Endothelial cell (in vitro differentiated cells): ENCODE measurements at regions not wholly inside any gene's neighbourhood (a gene's known extent, or its start where the extent isn't known, plus 50 kb on each side); places are given as distances from the start of the nearest gene placed in this dataset.

Experiments used
- DNase-seq: peaks from one replicate; pipeline ENCODE4 v3.0.0; 2021; ENCODE audit warnings: low spot score
- H3K27ac Mint-ChIP-seq: one replicate; pipeline ENCODE4 v1.8.0; 2021; ENCODE audit warnings: mixed read lengths, inconsistent platforms; ENCODE audit not compliant: unreplicated experiment
- H3K27me3 Mint-ChIP-seq: one replicate; pipeline ENCODE4 v1.8.0; 2021; ENCODE audit warnings: mild to moderate bottlenecking, moderate library complexity, mixed read lengths, inconsistent platforms; ENCODE audit not compliant: unreplicated experiment
- H3K36me3 Mint-ChIP-seq: one replicate; pipeline ENCODE4 v1.8.0; 2021; ENCODE audit warnings: mild to moderate bottlenecking, low read depth, mixed read lengths, inconsistent platforms; ENCODE audit not compliant: unreplicated experiment
- H3K4me1 Mint-ChIP-seq: one replicate; pipeline ENCODE4 v1.8.0; 2021; ENCODE audit warnings: mild to moderate bottlenecking, mixed read lengths, inconsistent platforms; ENCODE audit not compliant: unreplicated experiment
- H3K4me3 Mint-ChIP-seq: one replicate; pipeline ENCODE4 v1.8.0; 2021; ENCODE audit warnings: mild to moderate bottlenecking, mixed read lengths, inconsistent platforms; ENCODE audit not compliant: unreplicated experiment
- H3K9me3 Mint-ChIP-seq: one replicate; pipeline ENCODE4 v1.8.0; 2021; ENCODE audit warnings: mixed read lengths, inconsistent platforms; ENCODE audit not compliant: unreplicated experiment
- TF ChIP-seq, protein P1 (sequence below): fragments of 200-600 bp; sonication (generic); IDR thresholded peaks from one replicate; pipeline ENCODE4 v1.5.0; 2021; ENCODE audit warnings: antibody characterized with exemption; ENCODE audit not compliant: unreplicated experiment

DNA sequence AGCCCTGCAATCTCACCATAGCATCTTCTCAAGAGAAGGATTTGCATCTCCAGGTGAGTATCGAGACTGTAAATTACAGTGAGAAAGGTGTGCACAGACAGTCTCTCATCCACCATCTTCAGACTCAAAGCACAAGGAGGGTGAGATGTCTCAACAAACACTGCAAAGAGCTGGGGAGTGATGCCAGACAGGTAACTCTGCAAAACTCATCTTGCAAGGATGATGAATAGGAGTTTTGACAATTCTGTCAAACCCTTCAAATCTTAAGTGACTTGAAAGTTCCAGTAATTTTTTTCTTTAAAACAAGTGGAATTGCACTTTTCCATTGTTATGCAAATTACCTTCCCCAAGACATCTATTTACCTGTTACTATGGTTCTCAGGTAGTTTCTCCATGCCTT, 277.2 kb upstream of the VCX3A start:
- Mint-ChIP-seq H3K27ac (no peak overlapping the region), H3K36me3 (no peaks in the 10 kb centered on the region), H3K4me1 (no peaks in the 10 kb centered on the region), H3K27me3 (no peaks in the 10 kb centered on the region), H3K9me3 (no peaks in the 10 kb centered on the region), H3K4me3 (no peak overlapping the region)
- TF ChIP-seq, protein P1, sequence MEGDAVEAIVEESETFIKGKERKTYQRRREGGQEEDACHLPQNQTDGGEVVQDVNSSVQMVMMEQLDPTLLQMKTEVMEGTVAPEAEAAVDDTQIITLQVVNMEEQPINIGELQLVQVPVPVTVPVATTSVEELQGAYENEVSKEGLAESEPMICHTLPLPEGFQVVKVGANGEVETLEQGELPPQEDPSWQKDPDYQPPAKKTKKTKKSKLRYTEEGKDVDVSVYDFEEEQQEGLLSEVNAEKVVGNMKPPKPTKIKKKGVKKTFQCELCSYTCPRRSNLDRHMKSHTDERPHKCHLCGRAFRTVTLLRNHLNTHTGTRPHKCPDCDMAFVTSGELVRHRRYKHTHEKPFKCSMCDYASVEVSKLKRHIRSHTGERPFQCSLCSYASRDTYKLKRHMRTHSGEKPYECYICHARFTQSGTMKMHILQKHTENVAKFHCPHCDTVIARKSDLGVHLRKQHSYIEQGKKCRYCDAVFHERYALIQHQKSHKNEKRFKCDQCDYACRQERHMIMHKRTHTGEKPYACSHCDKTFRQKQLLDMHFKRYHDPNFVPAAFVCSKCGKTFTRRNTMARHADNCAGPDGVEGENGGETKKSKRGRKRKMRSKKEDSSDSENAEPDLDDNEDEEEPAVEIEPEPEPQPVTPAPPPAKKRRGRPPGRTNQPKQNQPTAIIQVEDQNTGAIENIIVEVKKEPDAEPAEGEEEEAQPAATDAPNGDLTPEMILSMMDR = no peak
- no peak for DNase-seq

DNA sequence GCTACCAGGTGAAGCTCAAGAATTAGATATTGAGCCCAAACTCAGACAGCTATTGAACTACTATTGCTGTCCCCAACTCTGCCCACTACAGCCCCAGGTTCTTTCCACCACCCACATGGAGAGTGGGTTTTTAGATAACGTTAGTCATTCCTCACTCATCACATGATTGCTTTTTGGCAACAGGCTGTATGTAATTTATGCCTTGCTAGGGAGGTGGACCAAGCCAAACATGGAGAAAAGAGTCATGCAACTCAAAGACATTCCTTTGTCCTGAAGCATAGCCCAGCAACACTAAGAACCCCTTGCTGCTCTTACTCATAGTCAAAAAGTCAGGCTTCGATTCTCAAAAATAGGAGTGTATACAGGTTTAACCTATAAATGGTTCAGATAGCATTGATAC, 275.9 kb upstream of the VCX3A start:
- Mint-ChIP-seq H3K27me3 (no peaks in the 10 kb centered on the region), H3K27ac (no peak overlapping the region), H3K4me3 (no peak overlapping the region), H3K36me3 (no peaks in the 10 kb centered on the region), H3K9me3 (no peaks in the 10 kb centered on the region), H3K4me1 (peaks cover 3% of the 10 kb centered on the region)
- DNase-seq = no peak
- TF ChIP-seq, protein P1 = no peak

DNA sequence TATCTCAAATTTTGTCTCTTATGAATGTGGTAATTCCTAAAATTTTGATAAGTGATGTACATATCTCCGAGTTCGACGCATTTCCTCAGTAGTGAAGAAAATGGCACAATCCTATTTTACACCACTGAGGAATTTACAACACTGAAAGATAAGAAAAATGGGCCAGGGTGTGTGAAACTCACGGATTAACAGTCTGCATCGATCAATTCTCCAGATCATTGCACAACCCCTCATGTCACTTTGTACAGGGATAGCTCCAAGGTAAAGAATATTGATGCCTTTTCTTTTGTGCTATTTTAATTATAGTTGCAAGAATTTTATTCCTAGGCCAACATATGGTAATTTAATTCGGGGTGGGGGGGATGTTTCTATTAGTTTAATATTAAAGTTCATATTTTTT, 268.7 kb upstream of the VCX3A start:
- H3K36me3 Mint-ChIP-seq = no peaks in the 10 kb centered on the region
- H3K4me3 Mint-ChIP-seq = no peak overlapping the region
- peaks cover 3% of the 10 kb centered on the region for H3K4me1 Mint-ChIP-seq
- TF ChIP-seq, protein P1 = no peak
- DNase-seq = no peak
- no peaks in the 10 kb centered on the region for H3K27me3 Mint-ChIP-seq
- no peaks in the 10 kb centered on the region for H3K9me3 Mint-ChIP-seq
- no peak overlapping the region for H3K27ac Mint-ChIP-seq

DNA sequence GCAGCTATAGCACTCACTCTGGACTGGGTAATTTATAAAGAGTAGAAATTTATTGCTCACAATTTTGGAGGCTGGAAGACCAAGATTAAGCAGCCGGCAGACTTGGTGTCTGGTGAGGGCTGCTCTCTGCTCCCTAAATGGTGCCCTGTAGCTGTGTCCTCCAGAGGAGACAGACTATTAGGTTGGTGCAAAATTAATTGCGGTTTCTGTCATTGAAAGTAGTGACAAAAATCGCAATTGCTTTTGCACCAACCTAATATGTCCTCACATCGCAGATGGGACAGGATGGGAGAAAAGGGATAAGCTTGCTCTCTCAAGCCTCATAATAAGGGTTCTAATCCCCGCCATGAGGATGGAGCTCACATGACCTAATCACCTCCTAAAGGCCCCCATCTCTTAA, 258.1 kb upstream of the VCX3A start:
- TF ChIP-seq, protein P1 = no peak
- no peaks in the 10 kb centered on the region for H3K27me3 Mint-ChIP-seq
- peaks cover 2% of the 10 kb centered on the region for H3K4me1 Mint-ChIP-seq
- H3K4me3 Mint-ChIP-seq = no peak overlapping the region
- no peaks in the 10 kb centered on the region for H3K9me3 Mint-ChIP-seq
- H3K36me3 Mint-ChIP-seq = no peaks in the 10 kb centered on the region
- no peak overlapping the region for H3K27ac Mint-ChIP-seq
- DNase-seq = no peak

- TF ChIP-seq, protein P1 = no peak
- no peaks in the 10 kb centered on the region for H3K9me3 Mint-ChIP-seq
- no peaks in the 10 kb centered on the region for H3K36me3 Mint-ChIP-seq
- H3K4me3 Mint-ChIP-seq = no peak overlapping the region
- DNase-seq = no peak
- H3K27ac Mint-ChIP-seq = no peak overlapping the region
- no peaks in the 10 kb centered on the region for H3K27me3 Mint-ChIP-seq
- H3K4me1 Mint-ChIP-seq = no peaks in the 10 kb centered on the region
Observed at GRCh38 chrX:6783912-6784311, 249.0 kb upstream of the VCX3A start.
